ENCODE measurements at regions not wholly inside any gene's neighbourhood (a gene's known extent, or its start where the extent isn't known, plus 50 kb on each side); places are given as distances from the start of the nearest gene placed in this dataset.

DNA sequence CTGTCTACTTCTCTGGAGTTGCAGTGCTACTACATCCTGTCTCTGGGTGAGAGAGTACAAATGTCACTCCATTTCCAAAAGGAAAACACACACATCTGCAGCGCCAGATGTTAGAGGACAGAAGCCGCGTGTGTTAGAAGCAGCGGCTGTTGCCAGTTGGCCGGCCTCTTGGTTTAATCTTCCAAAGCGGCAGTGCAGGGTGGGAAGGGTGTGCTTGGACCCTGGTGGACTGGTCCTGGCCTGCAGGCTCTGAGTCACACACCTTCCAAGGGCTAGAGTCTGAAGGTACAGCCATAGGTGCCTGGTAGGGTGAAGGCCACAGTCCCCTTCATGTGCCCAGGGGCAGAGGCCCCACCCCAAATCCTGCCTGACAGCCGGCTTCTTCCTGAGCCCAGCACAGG is 99.8 kb downstream of the CTTN start:
- peaks cover 0 to 27% of the 10 kb centered on the region in 2 experiments; a peak in 1 of 4 replicates for H3K4me1 ChIP-seq (ENCODE audit: control insufficient read depth in 1 of 2, insufficient read depth in 2 of 2, low read depth in 1 of 2, low read length in 1 of 2)

More for the DNA sequence above, 99.8 kb downstream of the CTTN start:
- H4K20me1 ChIP-seq (ENCODE audit: insufficient read depth), result no peaks in the 10 kb centered on the region
- H3K79me2 ChIP-seq (ENCODE audit: insufficient read depth), result no peaks in the 10 kb centered on the region
- no peak for DNase-seq
- H2AFZ ChIP-seq (ENCODE audit: low read depth), result no peak overlapping the region
- H3K27ac ChIP-seq (ENCODE audit: low read depth in 2 of 2, low read length in 1 of 2), result no peak overlapping the region
- no peak overlapping the region for H3K4me3 ChIP-seq (ENCODE audit: low read depth in 2 of 2, low read length in 1 of 2)
- CTCF ChIA-PET, result no interaction called here
- H3K9me3 ChIP-seq, result no peaks in the 10 kb centered on the region
- 67% methylated on average over 7 of the region's 7 CpGs for WGBS (ENCODE audit: low lambda C conversion rate)
- no peak for TF ChIP-seq MXI1 (IDR thresholded peaks at IDR 0.05; ENCODE audit: low read depth, low read length)
- TF ChIP-seq FOXJ3 (CRISPR knock-in tag; IDR thresholded peaks at IDR 0.05), result no peak
- TF ChIP-seq YY1 (IDR thresholded peaks at IDR 0.05; ENCODE audit: low read depth), result no peak
- TF ChIP-seq FOXM1 (IDR thresholded peaks at IDR 0.05; ENCODE audit: low read depth), result no peak
- TF ChIP-seq, protein P1, sequence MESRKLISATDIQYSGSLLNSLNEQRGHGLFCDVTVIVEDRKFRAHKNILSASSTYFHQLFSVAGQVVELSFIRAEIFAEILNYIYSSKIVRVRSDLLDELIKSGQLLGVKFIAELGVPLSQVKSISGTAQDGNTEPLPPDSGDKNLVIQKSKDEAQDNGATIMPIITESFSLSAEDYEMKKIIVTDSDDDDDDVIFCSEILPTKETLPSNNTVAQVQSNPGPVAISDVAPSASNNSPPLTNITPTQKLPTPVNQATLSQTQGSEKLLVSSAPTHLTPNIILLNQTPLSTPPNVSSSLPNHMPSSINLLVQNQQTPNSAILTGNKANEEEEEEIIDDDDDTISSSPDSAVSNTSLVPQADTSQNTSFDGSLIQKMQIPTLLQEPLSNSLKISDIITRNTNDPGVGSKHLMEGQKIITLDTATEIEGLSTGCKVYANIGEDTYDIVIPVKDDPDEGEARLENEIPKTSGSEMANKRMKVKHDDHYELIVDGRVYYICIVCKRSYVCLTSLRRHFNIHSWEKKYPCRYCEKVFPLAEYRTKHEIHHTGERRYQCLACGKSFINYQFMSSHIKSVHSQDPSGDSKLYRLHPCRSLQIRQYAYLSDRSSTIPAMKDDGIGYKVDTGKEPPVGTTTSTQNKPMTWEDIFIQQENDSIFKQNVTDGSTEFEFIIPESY (IDR thresholded peaks at IDR 0.05; ENCODE audit: borderline replicate concordance, low read depth), result no peak
- no peak for TF ChIP-seq RFX5 (IDR thresholded peaks at IDR 0.05; ENCODE audit: low read length)
- no peak for TF ChIP-seq TEAD4 (IDR thresholded peaks at IDR 0.05; ENCODE audit: borderline replicate concordance, insufficient read depth)
- TF ChIP-seq, protein P2, sequence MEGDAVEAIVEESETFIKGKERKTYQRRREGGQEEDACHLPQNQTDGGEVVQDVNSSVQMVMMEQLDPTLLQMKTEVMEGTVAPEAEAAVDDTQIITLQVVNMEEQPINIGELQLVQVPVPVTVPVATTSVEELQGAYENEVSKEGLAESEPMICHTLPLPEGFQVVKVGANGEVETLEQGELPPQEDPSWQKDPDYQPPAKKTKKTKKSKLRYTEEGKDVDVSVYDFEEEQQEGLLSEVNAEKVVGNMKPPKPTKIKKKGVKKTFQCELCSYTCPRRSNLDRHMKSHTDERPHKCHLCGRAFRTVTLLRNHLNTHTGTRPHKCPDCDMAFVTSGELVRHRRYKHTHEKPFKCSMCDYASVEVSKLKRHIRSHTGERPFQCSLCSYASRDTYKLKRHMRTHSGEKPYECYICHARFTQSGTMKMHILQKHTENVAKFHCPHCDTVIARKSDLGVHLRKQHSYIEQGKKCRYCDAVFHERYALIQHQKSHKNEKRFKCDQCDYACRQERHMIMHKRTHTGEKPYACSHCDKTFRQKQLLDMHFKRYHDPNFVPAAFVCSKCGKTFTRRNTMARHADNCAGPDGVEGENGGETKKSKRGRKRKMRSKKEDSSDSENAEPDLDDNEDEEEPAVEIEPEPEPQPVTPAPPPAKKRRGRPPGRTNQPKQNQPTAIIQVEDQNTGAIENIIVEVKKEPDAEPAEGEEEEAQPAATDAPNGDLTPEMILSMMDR (IDR thresholded peaks at IDR 0.05), result no peak
- TF ChIP-seq TAF1 (IDR thresholded peaks at IDR 0.05; ENCODE audit: borderline replicate concordance, low read depth, low read length), result no peak
- TF ChIP-seq, protein P3, sequence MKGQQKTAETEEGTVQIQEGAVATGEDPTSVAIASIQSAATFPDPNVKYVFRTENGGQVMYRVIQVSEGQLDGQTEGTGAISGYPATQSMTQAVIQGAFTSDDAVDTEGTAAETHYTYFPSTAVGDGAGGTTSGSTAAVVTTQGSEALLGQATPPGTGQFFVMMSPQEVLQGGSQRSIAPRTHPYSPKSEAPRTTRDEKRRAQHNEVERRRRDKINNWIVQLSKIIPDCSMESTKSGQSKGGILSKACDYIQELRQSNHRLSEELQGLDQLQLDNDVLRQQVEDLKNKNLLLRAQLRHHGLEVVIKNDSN (IDR thresholded peaks at IDR 0.05; ENCODE audit: borderline replicate concordance, low read depth), result no peak
- TF ChIP-seq, protein P4, sequence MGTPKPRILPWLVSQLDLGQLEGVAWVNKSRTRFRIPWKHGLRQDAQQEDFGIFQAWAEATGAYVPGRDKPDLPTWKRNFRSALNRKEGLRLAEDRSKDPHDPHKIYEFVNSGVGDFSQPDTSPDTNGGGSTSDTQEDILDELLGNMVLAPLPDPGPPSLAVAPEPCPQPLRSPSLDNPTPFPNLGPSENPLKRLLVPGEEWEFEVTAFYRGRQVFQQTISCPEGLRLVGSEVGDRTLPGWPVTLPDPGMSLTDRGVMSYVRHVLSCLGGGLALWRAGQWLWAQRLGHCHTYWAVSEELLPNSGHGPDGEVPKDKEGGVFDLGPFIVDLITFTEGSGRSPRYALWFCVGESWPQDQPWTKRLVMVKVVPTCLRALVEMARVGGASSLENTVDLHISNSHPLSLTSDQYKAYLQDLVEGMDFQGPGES (IDR thresholded peaks at IDR 0.05; ENCODE audit: low read depth, low read length), result no peak
- no peak for TF ChIP-seq EP300 (IDR thresholded peaks at IDR 0.05; ENCODE audit: borderline replicate concordance in 1 of 2, low read depth in 1 of 2, low read length in 1 of 2)
- no peak for TF ChIP-seq SIN3A (IDR thresholded peaks at IDR 0.05; ENCODE audit: borderline replicate concordance, low read depth, low read length)
- TF ChIP-seq EZH2phosphoT487 (IDR thresholded peaks at IDR 0.05; ENCODE audit: borderline replicate concordance, low read depth), result no peak
- TF ChIP-seq RCOR1 (IDR thresholded peaks at IDR 0.05; ENCODE audit: low read length), result no peak
- TF ChIP-seq JUND (IDR thresholded peaks at IDR 0.05), result no peak
- TF ChIP-seq SMC3 (IDR thresholded peaks at IDR 0.05; ENCODE audit: low read depth, low read length), result no peak
- TF ChIP-seq NRF1 (IDR thresholded peaks at IDR 0.05; ENCODE audit: low read depth, low read length), result no peak
- TF ChIP-seq MEF2A (IDR thresholded peaks at IDR 0.05; ENCODE audit: borderline replicate concordance, low read depth), result no peak
- TF ChIP-seq CHD2 (IDR thresholded peaks at IDR 0.05; ENCODE audit: low read length, partially characterized antibody), result no peak
- H3K27me3 ChIP-seq (ENCODE audit: insufficient read depth), result no peaks in the 10 kb centered on the region
- POLR2A ChIA-PET, result no interaction called here
- H3K4me2 ChIP-seq, result no peak overlapping the region
- H3K9ac ChIP-seq, result no peak overlapping the region
- H3K36me3 ChIP-seq (replicated peaks in 1 of 2; ENCODE audit: control insufficient read depth in 1 of 2, insufficient read depth in 2 of 2, low read length in 1 of 2), result no peaks in the 10 kb centered on the region
- no peaks in the 10 kb centered on the region for H3K9me2 ChIP-seq
- no peaks in the 10 kb centered on the region for H3F3A ChIP-seq (replicated peaks; ENCODE audit: insufficient read depth)

Measured in SK-N-SH (cell line).